ENCODE measurements at regions not wholly inside any gene's neighbourhood (a gene's known extent, or its start where the extent isn't known, plus 50 kb on each side); places are given as distances from the start of the nearest gene placed in this dataset.

DNA sequence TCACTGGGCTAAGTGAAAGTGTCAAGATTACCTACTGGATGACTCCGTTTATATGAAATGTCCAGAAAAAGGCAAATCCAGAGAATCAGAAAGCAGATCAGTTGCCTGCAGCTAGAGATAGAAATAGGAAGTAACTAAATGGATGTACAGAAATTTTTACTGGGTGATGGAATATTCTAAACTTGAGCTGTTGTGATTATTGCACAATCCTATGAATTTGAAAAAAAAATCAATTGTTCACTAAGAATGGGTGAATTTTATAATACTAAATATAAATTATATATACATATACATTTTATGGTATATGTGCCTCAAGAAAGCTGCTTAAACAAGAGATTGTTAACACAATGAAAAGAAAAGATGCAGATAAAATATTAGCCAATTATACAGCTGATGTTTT lies 181.1 kb upstream of the C16orf82 start:
- TF ChIP-seq, protein P1, sequence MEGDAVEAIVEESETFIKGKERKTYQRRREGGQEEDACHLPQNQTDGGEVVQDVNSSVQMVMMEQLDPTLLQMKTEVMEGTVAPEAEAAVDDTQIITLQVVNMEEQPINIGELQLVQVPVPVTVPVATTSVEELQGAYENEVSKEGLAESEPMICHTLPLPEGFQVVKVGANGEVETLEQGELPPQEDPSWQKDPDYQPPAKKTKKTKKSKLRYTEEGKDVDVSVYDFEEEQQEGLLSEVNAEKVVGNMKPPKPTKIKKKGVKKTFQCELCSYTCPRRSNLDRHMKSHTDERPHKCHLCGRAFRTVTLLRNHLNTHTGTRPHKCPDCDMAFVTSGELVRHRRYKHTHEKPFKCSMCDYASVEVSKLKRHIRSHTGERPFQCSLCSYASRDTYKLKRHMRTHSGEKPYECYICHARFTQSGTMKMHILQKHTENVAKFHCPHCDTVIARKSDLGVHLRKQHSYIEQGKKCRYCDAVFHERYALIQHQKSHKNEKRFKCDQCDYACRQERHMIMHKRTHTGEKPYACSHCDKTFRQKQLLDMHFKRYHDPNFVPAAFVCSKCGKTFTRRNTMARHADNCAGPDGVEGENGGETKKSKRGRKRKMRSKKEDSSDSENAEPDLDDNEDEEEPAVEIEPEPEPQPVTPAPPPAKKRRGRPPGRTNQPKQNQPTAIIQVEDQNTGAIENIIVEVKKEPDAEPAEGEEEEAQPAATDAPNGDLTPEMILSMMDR (IDR thresholded peaks at IDR 0.05; ENCODE audit: low read length), result no peak
- no peak for TF ChIP-seq EZH2 (IDR thresholded peaks at IDR 0.05; ENCODE audit: borderline replicate concordance, low read length)
